DND-41 (cell line): ENCODE measurements at regions not wholly inside any gene's neighbourhood (a gene's known extent, or its start where the extent isn't known, plus 50 kb on each side); places are given as distances from the start of the nearest gene placed in this dataset.

ENCODE experiments used
- CTCF ChIP-seq: IDR thresholded peaks from 2 replicates; pipeline ENCODE4 v1.5.1; 2012; ENCODE audit warnings: borderline replicate concordance, low read length, moderate library complexity, mild to moderate bottlenecking; ENCODE audit not compliant: poor library complexity, severe bottlenecking; ENCODE audit errors: extremely low read depth
- EZH2 ChIP-seq: IDR thresholded peaks from 3 replicates; pipeline ENCODE4 v1.6.1; 2012; ENCODE audit warnings: borderline replicate concordance, low read depth, mild to moderate bottlenecking, moderate library complexity, low read length, inconsistent platforms; ENCODE audit not compliant: severe bottlenecking

GRCh38 chr22:49574205-49574880 is 253.3 kb downstream of the BRD1 start:
- TF ChIP-seq CTCF = no peak
- no peak for TF ChIP-seq EZH2
